ENCODE measurements at regions not wholly inside any gene's neighbourhood (a gene's known extent, or its start where the extent isn't known, plus 50 kb on each side); places are given as distances from the start of the nearest gene placed in this dataset.
A peak's percentile ranks its signal among the peaks of the same experiment; 100 is the strongest.
"Not testable (repeated sequence)": the region's sequence is repeated elsewhere in the genome, so short reads cannot be mapped to it uniquely, and the experiment has no call there.

DNA sequence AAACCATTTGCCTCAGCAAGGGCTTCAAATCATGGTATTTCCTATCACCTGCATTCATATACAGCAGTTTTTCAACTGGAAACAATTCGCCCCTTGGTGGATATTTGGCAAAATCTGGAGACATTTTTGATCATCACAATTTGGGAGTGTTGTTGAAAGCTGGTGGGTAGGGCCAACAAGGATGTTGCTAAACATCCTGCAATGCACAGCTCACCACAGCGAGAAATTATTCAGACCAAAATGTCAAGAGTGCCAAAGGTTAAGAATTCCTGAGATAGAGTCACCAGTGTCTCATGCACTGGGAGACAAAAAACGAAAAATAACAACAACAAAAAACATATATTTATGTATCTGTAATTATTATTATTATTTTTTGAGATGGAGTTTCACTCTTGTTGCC is 435.2 kb upstream of the CTSO start:
- no peak for DNase-seq

GRCh38 chr4:156378033-156378665 is 424.5 kb upstream of the CTSO start:
- peak; percentile 17 for DNase-seq

GRCh38 chr4:156377036-156377710 is 423.5 kb upstream of the CTSO start:
- DNase-seq: no peak

DNA sequence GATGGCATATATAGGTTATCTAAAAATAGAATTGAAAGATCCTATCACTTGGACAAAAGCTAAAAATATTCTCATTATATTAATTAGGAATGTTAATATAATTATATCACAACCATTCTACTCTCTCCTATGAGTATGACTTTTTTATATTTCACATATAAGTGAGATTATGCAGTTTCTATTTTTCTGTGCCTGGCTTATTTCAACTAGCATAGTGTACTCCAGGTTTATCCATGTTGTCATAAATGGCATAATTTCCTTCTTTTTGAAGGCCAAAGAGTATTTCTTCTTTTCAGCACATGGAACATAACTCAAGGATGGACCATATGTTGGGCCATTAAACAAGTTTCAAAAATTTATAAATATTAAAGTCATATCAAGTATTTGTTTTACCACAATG is 421.2 kb upstream of the CTSO start:
- DNase-seq: no peak

- no peak for DNase-seq
Measured at GRCh38 chr4:156374069-156374468, 420.4 kb upstream of the CTSO start.

DNA sequence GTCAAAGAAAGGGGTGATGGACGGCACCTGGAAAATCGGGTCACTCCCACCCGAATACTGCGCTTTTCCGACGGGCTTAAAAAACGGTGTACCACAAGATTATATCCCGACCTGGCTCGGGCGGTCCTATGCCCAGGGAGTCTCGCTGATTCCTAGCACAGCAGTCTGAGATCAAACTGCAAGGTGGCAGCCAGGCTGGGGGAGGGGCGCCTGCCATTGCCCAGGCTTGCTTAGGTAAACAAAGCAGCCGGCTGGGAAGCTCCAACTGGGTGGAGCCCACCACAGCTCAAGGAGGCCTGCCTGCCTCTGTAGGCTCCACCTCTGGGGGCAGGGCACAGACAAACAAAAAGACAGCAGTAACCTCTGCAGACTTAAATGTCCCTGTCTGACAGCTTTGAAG is 413.8 kb upstream of the CTSO start:
- DNase-seq: not testable (repeated sequence)

DNA sequence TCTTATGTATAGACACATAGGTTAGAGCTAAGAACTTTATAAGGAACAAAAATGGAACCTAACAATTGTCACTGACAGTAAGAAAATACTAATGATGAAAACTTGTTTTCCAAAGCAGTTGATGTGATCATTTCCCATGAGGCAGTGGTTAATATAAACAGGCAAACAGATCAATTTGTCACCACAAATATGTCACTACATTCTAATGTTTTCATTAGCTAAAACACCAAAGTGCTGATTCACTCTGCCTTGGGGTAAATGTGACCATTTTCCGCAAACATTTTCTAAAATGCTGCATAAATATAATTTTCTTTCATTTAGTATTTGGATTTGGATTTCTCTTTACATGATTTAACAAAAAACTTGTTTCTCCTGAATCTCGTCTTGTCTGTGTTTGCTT is 408.9 kb upstream of the CTSO start:
- DNase-seq: no peak

DNA sequence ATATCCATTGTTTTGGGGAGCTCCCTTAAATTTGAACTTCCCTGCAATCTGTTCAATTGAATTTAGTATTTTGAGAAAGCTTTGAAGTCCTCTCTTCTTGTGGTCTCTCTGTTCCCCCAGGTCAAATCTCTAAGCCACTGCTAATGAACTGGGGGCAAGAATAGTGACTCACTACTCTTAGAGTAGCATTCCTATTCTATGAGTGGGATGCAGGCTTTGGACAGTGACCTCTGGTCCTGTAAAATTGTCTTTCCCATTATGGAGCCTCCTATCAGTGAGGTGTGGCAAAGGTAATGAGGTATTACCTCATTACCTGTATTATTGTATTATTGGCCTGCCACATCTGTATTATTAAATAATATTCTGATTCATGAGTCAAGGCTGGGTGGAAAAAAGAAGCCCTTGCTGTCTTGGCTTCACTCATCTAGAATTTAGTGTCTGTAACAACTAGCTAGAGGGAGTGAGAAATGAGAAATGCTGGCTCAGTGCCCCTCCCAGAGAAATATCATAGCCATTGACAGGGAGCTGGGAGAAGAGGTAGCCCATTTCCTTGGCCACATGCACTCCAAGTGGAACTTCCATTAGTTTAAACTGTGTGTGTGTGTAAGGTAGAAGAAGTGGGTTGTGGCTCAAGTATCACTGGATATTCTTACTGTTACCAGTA is 393.9 kb upstream of the CTSO start:
- no peak for DNase-seq

- DNase-seq: no peak
Measured at GRCh38 chr4:156346959-156347385, 393.3 kb upstream of the CTSO start.

- DNase-seq: no peak
Measured at GRCh38 chr4:156344397-156344796, 390.7 kb upstream of the CTSO start.

GRCh38 chr4:156336511-156336910 is 382.8 kb upstream of the CTSO start:
- DNase-seq: no peak

DNA sequence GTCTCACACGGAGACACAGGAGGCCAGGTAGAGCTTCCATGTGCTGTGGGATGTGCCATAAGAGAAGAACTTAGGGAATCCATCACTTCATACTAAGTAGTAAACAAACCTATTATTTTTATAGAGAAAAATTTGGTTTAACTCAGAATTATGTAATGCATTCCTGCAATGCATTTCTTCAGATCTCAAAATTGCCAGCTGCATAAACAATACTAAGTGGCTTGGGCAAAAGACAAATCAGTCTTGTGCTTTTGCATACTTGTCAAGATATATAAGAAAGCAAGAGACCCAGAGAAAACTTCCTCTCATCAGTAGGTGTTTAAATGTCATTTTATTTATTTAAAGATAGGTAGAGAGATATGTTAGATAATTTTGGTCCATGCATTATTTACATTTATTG is 382.1 kb upstream of the CTSO start:
- DNase-seq: no peak

DNA sequence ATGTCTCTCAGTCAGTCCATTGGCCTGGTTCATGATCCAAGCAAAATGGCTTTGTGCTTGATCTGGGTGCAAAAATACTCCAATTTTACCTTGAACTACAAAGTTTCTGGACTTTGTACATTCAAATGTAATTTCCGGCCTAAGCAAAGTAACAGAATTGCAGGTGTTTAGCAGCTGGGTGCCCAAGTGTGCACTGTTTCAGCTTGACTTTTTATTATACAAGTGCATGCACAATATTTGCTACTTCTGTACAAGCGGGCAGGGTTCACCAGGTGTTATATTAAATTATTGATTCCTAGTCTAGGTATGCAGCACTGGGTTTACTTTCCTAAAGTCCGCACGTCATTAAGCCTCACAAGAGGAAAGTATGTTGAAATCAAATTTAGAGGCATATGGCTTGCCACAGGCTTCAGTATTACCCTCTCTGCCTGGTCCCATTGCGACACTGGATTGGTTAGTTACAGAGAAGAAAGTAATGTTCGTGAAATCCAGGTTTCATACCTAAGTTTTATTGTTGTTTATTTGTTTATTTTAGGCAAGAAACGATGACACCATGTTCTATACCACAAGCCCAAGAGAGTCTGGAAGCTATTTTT is 376.9 kb upstream of the CTSO start:
- DNase-seq: no peak

DNA sequence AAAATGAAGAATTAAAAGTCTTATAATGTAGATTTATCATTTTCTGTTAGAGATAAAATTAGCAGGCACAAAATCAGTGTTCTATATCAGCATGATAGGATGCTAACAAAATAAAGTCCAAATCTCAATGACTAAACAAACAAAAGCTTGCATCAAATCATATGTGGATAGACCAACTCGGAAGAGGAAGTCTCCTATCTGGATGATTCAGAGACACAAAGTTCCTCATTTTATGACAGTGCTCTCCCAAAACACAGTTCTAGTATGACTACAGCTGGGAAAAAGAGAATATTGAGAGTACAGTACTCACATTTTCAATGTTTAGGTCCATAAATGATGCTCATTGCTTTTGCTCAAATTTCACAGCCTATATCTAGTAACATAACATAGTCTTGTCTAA is 376.1 kb upstream of the CTSO start:
- DNase-seq: no peak

- no peak for DNase-seq
Measured at GRCh38 chr4:156328882-156329281, 375.2 kb upstream of the CTSO start.

DNA sequence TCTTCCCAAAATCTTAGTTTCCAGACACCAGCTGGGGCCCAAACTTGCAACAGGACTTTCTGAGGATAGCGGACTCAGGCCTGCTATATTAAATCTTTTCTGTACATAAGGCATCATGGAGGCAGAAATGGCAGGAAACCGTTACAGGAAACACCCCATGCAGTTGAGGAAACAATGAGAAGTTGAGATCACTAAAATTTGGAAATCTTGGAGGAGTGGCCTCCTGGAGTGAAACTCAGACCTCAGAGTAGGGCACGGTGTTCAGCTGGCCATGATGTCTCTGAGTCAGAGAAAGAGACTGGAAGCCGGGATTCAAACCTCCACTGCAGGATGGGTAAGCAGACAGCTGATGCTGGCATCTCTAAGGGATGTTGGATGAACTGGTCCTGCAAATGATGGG is 372.6 kb upstream of the CTSO start:
- DNase-seq: no peak

DNA sequence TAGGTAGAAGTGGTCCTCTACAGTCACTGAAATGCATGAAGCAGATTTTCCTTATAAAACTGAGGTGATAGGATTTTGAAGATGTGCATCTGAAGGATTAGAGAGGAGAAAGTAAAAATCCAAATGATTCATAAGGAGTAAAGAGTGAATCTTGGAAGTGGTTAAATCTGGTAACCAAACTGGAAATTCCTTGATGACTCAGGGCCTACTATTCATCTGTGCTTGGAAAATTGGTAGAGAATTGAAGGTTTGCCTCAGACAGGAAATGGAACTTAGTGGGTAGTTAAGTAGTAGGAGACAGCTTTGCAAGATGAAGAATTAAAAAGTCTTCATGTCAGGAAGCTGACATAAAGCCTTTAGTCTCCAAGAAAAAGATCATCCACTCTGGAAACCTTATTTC is 368.9 kb upstream of the CTSO start:
- no peak for DNase-seq

DNA sequence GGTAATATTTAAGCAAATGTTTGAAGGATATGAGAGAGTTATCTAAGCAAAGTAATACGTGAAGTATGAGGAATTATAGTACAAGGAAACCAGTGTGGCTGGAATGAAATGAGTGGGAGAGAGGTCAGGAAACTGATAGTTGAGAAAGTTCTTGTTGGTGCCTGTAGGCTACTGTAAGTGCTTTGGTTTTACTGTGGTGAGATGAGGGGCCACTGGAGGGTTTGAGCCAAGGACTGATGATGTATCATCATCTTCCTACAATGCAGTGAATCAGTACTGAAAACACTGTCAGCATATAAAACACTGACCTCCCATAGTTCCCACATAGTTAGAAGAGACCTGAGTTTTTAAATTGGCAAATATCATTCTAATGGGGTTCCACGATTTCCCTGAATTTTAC is 367.5 kb upstream of the CTSO start:
- DNase-seq: no peak

DNA sequence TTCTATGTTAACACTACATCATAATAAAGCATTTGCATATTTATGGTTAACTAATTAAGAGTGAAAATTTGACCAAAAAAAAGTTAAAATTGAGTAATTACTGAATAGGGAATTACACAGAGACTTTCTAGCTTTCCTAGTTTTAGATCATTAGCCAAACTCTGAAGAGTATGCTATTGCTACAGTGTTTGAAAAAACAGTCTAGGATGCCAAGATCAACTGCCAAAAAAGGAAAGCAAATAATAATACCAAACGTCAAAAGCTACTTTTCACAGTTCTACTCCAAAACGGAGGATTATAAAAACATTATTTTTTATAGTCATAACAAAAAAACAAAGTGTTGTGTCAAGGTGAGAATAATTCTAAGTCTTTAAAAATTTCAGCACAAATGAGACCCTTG is 359.8 kb upstream of the CTSO start:
- DNase-seq: no peak

DNA sequence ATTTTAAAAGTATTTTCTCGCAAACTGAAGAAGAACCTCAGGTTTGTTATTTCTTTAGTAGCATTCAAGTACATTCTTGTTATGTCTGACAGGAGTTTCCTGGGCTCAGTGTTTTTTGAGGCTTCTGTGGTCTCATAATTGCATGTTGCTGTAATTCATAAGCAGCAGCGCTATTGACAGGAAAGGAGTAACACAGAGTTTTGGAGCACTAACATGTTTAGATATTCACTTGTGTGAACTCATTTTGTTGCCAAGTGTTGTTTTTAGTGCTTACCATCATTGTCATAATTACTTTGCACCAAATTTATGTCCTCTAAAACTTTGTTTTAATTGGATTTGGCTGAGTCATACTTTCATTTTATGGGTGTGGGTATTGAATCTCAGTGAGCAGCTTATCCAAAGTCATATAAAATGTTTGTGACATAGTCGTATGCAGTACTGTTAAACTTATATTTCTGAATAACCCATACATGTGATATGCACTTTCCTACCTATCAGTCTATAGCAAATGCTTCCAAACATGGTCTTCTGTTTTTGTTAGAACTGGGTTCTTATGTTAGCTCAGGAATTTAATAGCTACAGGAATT is 358.7 kb upstream of the CTSO start:
- no peak for DNase-seq

DNA sequence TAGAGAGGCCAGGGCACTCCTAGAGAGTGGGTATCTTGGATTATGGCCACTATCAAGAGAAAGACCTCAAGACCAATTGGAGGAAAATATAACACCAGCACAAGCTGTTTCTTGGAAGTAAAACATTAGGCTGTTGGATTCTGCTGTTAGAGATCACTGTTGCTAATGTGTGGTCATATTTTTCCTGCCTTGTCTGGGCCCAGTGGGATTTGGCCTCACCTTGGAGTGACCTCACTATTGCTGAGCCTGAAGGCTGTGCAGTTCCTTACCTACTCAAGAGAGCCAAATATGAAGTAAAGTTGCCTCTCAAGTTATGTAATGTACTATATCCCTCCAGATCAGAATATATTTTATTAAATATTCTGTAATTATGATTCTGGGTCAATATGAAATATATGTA is 355.4 kb upstream of the CTSO start:
- DNase-seq: no peak

GRCh38 chr4:156303708-156304107 is 350.0 kb upstream of the CTSO start:
- DNase-seq: no peak

- no peak for DNase-seq
Measured at GRCh38 chr4:156298230-156298629, 344.6 kb upstream of the CTSO start.

Data from midbrain (tissue), 1 donor.